Right ventricle myocardium inferior (tissue), 1 donor: ENCODE measurements at regions not wholly inside any gene's neighbourhood (a gene's known extent, or its start where the extent isn't known, plus 50 kb on each side); places are given as distances from the start of the nearest gene placed in this dataset.
"Not testable (repeated sequence)": the region's sequence is repeated elsewhere in the genome, so short reads cannot be mapped to it uniquely, and the experiment has no call there.

Experiments used
- ATAC-seq: fragments of 200-7000 bp; cut with Tn5 transposase; one replicate; pipeline ENCODE4 v1.9.1; 2020; ENCODE audit warnings: mild to moderate bottlenecking, moderate library complexity
- DNase-seq: peaks from one replicate; pipeline ENCODE4 v3.0.0; 2021; ENCODE audit errors: missing footprints
- intact Hi-C: fragments of 100-400 bp; cut with DNase I; formaldehyde crosslinking; loops from one replicate; pipeline ENCODE4 v1.11.0; 2022
- donor health status: DM: no; HTN: yes; CAD: no; lungs with severe emphysema.

DNA sequence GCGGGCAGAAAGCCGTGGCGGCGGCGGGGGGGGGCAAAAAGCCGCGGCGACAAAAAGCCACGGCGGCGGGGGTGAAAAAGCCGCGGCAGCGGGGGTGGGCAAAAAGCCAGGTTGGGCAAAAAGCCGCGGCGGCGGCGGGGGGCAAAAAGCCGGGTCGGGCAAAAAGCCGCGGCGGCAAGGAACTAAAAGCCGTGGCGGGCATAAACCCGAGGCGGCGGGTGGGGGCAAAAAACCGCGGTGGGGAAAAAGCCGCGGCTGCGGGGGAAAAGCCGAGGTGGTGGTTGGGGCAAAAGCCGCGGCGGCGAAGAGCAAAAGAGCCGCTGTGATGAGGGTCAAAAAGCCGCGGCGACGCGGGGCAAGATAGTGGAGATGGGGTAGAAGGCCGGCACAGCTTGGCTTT lies 1834.2 kb downstream of the FOXD4L5 start:
- peak; percentile 2 for DNase-seq
- ATAC-seq, result not testable (repeated sequence)

DNA sequence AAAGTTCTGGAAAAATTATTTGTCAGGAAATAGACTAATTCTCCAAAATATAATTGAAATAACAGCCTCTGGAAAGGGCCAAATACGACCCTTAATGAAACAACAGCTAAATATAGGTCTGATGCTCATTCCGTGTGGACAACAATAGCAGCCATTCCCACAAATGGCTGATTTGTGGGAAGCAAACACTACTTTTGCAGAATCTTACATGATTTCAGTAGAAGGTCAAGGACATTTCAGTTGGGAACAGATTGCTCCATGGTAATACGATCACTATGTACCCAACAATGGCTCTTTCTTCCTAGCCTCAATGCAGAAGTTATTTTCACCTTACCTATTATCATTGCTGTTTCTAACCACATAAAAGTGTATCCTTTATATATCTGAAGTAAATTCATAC lies 1859.9 kb downstream of the FOXD4L5 start:
- not testable (repeated sequence) for DNase-seq

More for the DNA sequence above, 1834.2 kb downstream of the FOXD4L5 start:
- intact Hi-C loops, result not testable (repeated sequence)

DNA sequence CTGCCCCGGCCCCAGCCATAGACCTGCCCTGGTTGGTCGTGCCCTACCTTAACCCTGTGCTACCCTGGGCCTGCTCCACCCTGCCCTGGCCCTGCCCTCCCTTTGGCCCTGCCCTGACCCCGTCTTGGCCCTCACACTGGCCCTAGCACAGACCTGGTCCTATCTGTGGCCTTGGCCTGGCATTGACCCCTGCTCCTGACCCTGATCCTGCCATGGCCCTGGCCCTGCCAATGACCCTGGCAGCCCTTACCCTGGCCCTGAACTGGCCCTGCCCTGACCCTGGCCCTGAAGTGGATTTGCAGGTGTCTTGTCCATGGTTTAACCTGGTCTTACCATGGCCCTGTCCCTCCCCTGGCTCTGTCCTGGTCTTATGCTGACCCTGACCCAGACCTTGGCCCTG lies 1894.1 kb downstream of the FOXD4L5 start:
- DNase-seq, intact Hi-C loops, ATAC-seq: not testable (repeated sequence)

More for the DNA sequence above, 1859.9 kb downstream of the FOXD4L5 start:
- ATAC-seq, intact Hi-C loops: not testable (repeated sequence)

DNA sequence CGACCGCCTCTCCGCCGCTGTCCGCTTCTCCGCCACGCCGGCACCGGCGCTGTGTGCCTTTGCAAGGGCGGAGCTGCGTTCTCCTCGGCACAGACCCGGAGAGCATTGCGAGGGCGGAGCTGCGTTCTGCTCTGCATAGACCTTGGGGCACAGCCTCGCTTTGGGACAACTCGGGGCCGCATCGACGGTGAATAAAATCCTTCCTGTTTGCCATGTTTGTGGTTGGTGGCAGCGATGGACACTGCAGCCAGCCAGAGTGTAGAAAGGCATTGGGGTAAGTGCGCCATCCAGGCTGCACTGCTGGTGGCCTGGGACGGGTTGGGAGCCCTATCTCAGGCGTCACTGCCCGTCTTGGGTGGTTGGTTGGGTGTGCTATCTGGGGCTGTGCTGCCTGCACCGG lies 1899.5 kb downstream of the FOXD4L5 start:
- DNase-seq, ATAC-seq, intact Hi-C loops: not testable (repeated sequence)

DNA sequence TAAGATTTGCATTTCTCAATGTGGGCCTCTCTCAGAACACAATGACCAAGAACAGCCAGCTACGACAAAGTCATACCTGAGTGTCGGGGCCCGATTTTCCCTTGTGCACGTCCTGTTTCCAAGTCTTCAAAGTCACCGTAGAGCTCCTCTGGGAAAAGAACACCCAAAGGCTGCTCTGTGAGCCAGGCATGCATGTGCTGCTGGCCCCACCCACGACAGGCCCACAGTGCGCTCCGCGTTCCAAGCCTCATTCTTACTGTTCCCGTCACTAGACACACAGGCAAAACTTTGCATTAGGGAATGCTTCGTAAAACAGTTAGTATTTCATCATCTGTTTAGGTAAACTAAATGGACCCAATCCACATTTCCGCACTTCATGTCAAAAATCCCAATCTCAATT lies 1905.1 kb downstream of the FOXD4L5 start:
- intact Hi-C loops, ATAC-seq: not testable (repeated sequence)
- peak; percentile 47 for DNase-seq

DNA sequence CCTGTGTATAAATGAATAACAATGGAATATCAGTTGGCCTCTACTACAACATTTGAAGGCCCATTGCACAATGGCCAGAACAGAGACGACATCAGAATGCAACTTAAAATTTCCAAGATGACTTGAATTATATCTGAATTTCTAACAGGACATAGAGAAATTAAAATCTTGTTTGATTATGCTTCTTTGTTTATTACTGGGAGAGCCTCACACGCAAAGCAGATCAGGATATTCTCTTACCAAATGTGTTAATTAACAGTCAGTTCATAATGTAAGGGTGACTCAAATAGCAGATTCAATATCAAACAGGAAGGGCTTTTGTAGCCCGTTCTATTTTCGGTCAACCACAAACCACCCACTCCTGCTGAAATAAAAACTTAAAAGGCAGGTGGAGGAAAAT lies 1930.8 kb downstream of the FOXD4L5 start:
- intact Hi-C loops, DNase-seq, ATAC-seq: not testable (repeated sequence)

DNA sequence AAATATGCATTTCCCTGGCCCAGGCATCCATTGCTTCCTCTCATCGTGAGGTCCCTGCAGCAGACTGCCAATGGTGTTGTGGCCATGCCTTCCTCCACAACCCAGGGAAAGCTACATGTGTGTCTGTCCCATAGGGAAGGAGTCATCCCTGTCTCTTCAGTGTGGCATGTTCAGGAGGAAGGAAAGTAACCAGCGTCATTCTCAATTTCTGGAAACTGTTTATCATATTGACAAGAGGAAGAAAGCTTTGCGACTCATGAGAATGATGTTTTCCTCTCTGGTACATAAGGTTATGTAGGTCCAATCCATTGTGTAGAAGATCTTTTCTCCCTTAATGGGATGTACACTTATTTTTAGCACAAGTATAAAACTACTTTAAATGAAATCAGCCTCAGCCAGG lies 1937.7 kb downstream of the FOXD4L5 start:
- DNase-seq, ATAC-seq, intact Hi-C loops: not testable (repeated sequence)

DNA sequence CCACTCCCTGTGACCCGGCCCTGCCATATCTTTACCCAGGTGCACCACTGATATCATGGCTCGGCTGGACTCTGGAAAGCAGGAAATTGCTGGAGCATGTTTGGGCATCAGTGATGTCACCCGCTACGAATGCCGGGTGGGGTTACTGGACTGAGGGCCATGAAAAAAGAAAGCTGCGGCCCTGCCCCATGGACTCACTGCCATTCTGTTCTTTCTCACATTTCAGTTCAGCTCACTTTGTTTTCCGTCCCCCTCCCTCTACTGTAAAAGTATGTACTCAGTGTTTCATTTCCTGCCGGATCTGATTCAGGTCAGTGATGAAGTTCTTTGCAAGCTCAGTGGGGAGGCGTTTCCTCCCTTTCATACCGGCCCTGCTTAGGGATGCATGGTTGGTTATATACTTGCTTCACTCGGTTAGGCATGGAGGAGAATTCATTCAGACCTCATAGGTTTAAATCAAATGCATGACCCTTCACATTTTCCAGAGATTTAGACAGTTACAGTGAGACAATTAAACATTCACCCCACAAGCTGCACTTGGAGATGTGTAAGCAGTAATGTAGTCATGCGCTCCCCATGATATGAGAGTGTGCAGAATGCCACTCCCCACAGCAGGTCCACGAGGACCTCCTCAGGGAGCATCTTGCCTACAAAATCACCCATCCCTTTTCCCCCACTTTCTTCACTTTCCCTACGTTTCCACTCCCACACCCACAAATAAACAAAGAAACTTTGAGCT lies 1938.5 kb downstream of the FOXD4L5 start:
- peak; percentile 56 for DNase-seq
- ATAC-seq, intact Hi-C loops: not testable (repeated sequence)

DNA sequence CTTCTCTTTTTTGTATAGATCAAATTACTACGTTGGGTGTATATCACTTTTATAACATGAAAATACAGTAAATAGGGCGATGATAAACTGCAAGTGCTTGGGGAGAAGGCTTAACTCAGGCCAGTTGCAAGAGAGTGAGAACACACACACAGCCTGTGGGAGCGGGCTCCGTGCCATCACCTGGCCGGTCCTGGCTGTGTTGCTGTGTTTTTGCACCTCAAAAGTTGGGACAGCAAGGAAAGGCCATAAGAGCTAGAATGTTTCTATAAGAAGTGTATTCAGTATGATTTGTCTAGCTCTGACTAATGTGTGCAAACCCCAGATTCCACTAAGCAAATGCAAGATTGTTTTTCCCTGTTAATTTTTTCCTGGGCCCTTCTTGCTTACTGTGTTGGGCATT lies 1940.6 kb downstream of the FOXD4L5 start:
- ATAC-seq, DNase-seq, intact Hi-C loops: not testable (repeated sequence)

DNA sequence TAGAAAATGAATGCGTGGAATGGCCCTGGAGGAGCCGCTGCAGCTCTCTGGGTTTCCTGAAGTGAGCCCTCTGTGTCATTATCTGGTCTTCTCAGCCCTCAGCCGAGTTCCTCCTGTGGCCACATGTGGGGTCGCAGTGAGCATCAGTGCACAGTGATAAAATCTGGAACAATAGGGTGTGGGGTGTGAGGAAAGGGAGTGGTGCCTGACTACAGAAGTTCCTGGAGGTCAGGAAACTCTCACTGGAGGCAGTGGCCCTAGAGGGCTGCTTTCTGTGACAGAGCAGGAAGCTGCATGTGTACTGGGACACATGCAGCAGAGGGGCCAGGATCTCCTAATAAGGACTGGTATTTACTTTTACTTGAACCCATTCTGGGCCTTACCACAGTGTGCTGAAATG lies 1942.5 kb downstream of the FOXD4L5 start:
- intact Hi-C loops, DNase-seq: not testable (repeated sequence)

DNA sequence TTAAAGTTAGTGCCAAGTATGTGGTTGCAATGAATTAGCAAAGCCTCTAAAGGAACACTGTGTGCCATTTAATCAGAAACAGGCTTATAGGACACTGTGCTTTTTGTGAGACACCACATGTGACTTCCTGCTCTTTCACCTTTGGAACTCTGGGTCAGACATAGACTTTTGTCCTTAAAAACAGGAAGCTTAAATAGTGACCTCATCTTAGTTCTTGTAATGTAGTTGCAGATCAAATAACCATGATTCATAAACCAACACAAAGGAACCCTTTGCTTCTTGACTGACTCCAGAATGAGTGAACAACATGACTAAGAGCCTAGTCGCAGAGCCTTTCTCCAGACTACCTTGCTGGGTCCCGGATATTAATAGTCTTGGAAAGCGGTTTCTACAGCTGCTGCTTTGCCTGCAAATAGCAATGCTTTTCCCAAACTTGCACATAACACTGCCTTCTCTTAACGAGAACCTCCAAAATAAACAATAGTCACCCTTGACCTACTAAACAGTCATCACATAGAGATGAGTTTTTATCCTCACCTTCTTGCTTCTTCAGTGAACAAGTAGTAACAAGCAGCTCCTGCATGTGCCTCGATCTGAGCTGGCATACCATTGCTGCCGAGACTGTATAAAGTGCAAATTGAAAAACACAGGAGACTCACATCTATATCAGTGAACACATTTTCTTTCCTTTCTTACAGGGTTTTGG lies 1947.0 kb downstream of the FOXD4L5 start:
- DNase-seq, ATAC-seq, intact Hi-C loops: not testable (repeated sequence)

More for the DNA sequence above, 1942.5 kb downstream of the FOXD4L5 start:
- not testable (repeated sequence) for ATAC-seq

DNA sequence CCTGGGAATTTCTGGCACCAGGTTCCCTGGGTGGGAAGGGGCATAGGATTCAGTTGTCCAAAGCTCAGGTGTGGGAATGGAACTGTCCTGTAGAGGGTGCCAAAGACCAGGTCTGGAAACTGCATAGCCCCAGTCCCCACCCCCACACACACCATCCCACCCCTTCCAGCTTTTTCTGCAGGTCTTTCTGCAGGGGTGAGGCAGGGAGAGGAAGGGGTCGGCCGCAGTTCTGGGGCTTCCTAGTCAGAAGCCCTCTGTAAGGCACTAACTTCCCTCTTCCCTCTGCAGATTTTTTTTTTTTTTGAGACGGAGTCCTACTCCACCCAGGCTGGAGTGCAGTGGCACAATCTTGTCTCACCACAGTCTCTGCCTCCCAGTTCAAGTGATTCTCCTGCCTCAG lies 1949.7 kb downstream of the FOXD4L5 start:
- intact Hi-C loops, DNase-seq, ATAC-seq: not testable (repeated sequence)

DNA sequence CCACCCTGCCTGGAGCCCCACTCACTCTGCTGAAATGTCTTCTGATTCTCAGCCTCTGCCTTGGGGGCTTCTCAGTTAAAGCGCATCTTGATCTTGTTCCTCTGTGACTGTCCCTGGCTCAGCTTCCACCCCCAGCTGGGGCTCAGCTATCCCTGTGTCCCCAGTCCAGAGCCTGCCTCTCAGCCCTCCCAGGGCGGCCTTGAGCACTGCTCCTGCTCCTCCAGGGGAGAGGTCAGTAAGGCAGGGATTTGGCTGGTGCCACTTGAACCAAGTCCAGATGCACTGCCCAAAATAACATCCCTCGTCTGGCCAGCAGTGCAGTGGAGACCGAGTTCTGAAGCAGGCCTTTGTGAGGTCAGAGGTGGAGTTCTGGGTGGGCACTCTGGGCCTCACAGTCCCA lies 1950.8 kb downstream of the FOXD4L5 start:
- intact Hi-C loops, ATAC-seq: not testable (repeated sequence)
- DNase-seq, result peak; percentile 80

DNA sequence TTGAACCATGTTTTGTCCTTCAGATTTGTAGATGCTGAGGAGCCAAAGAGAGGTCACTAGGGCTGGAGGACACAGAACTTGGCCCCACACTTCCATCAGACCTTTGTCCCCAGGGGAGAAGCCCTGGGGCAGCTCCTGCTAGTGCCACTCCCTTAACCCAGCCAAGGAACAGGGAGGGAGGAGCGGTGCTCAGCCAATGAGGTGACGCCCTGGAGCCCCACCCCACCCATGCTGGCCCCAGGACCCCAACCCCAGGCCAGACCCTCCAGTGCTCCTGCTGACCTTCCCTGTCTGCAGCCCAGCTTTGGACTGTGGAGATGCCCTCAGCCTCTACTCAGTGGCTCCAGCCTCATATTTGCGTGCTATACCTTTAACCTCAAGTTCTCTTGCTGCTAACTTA lies 1951.9 kb downstream of the FOXD4L5 start:
- ATAC-seq, intact Hi-C loops: not testable (repeated sequence)
- DNase-seq, result peak; percentile 47

DNA sequence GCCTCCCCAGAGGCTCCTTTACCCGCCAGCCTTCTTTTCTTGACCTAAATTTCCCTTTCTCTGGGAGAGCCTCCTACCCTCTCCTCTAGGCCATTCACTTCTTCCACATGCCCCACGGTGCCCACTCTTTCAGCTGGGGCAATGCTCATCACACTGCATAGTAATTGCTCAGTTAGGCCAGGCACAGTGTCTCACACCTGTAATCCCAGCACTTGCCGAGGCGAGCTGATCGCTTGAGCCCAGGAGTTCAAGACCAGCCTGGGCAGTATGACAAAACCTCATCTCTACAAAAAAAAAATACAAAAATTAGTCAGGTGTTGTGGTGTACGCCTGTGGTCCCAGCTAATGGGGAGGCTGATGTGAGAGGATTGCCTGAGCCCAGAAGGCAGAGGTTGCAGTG lies 1956.7 kb downstream of the FOXD4L5 start:
- DNase-seq, ATAC-seq, intact Hi-C loops: not testable (repeated sequence)

DNA sequence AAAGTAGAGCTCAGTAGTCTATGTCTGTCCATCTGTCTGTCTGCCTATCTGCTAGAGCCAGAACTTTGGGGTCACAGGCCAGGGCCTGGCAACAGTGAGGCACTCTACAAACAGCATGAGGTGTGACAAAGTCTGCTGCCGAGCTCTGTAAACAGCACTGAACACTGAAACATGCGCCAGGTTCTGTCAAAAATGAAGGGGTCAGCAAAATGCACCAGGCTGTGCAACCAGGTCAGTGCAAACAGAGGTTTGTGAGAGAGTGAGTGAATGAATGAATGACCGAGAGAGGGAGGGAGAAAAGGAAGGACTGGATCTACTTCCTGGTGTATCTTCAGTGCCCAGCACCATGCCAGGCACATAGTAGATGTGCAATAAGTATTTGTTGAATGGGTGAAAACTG lies 1957.8 kb downstream of the FOXD4L5 start:
- DNase-seq, ATAC-seq, intact Hi-C loops: not testable (repeated sequence)

DNA sequence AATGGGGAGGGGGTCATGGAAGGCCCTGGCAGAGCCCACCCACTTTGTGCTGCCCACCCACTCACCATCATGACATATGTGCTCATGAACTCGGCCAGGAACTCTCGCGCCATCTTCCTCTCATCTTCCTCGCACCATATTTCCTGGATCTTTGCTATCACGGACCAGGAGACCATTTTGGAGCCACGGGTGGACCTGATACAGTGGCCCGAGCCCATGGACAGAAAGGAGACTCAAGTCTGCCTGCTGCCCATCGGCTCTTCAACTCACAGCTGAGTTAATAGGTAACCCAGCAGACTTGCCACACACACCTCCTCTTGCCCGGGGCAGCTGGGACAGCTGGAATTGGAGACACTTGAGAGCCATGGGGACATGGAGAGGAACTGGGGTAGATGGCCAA lies 1958.3 kb downstream of the FOXD4L5 start:
- intact Hi-C loops, ATAC-seq: not testable (repeated sequence)

DNA sequence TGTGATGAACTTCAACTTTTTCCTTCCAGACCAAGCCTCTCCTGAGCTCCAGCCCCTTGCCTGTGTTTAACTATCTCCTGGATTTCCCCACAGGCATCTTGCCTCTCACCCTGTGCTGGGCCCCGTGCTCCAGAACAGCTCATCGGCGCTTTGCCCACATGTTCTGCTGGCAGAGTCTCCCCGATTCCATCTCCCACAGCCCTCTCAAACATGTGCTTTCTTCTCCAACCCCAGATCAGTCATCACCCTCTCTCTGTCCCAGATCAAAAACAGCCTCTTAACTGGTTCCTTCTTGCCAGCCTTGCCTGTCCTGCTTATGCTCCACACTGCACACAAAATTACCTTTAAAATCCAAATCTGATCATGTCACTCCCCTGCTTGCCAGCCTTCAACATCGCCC lies 1959.3 kb downstream of the FOXD4L5 start:
- intact Hi-C loops, DNase-seq, ATAC-seq: not testable (repeated sequence)

More for the DNA sequence above, 1958.3 kb downstream of the FOXD4L5 start:
- not testable (repeated sequence) for DNase-seq

DNA sequence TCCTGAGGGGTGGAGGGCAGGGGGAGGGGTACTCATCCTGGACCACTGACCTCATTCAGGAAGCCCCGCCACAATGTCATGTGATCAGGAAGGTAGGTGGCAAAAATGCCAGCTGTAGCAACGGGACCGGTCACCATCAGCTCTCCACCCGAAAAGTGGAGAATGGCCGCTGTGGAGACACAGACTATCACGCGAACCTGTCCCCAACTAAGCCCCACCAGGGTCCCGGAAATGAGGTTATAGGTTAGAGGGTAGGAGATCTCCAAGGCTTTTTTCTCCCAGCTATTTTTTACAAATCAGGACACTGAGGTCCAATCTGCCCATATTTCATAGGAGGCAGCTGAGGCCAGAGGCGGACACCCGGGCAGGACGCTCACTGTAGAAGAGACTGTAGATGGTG lies 1966.9 kb downstream of the FOXD4L5 start:
- DNase-seq, ATAC-seq, intact Hi-C loops: not testable (repeated sequence)
